IMR-90 (cell line): ENCODE measurements at regions not wholly inside any gene's neighbourhood (a gene's known extent, or its start where the extent isn't known, plus 50 kb on each side); places are given as distances from the start of the nearest gene placed in this dataset.

Source experiments
- ATAC-seq: fragments of 200-7000 bp; cut with Tn5 transposase; 2 replicates; pipeline ENCODE4 v1.9.1; 2020; ENCODE audit warnings: low read depth, mild to moderate bottlenecking, moderate library complexity
- BruUV-seq: library from RNA; stranded (reverse); fragments of 400-500 nt; replicated peaks from 2 replicates; lab custom pipeline; 2021; lab: Mats Ljungman, UMichigan
- CTCF ChIA-PET: fragments of 300-600 bp; formaldehyde crosslinking; extraction: SDS; loops from one replicate; lab custom pipeline; 2021; ENCODE audit warnings: antibody characterized with exemption; lab: Yijun Ruan, JAX
- POLR2A ChIA-PET: fragments of 300-600 bp; sonication (Branson Sonifier 250); formaldehyde crosslinking; loops from one replicate; lab custom pipeline; 2022; ENCODE audit warnings: antibody characterized with exemption; ENCODE audit not compliant: unreplicated experiment; lab: Charles Lee
- DNase-seq: peaks from one replicate; pipeline ENCODE4 v3.0.0; 2013
- H2AFZ ChIP-seq: replicated peaks from 2 replicates; pipeline ENCODE3; 2013; ENCODE audit warnings: low read length, mild to moderate bottlenecking; ENCODE audit not compliant: poor library complexity
- H2AK5ac ChIP-seq: 2 replicates; pipeline ENCODE4 v1.6.1; 2013; ENCODE audit warnings: low read depth, low read length, inconsistent platforms
- H2AK9ac ChIP-seq: replicated peaks from 2 replicates; pipeline ENCODE3; 2013; ENCODE audit warnings: mild to moderate bottlenecking, low read depth, low read length, moderate library complexity; ENCODE audit not compliant: poor library complexity
- H2BK120ac ChIP-seq: 2 replicates; pipeline ENCODE4 v1.6.1; 2013; ENCODE audit warnings: low read depth, low read length, inconsistent platforms
- H2BK15ac ChIP-seq: 3 replicates; pipeline ENCODE4 v1.6.1; 2013; ENCODE audit warnings: low read depth, low read length, inconsistent platforms
- H2BK20ac ChIP-seq: 2 replicates; pipeline ENCODE4 v1.6.1; 2013; ENCODE audit warnings: low read depth, mild to moderate bottlenecking, inconsistent platforms, low read length, moderate library complexity
- H2BK5ac ChIP-seq: 2 replicates; pipeline ENCODE4 v1.6.1; 2013; ENCODE audit warnings: mild to moderate bottlenecking, low read depth, low read length, inconsistent platforms; ENCODE audit not compliant: poor library complexity, severe bottlenecking
- H3K14ac ChIP-seq: replicated peaks from 2 replicates; pipeline ENCODE4 v1.6.1; 2013; ENCODE audit warnings: low read depth, low read length, inconsistent platforms
- H3K18ac ChIP-seq: 2 replicates; pipeline ENCODE4 v1.6.1; 2013; ENCODE audit warnings: low read depth, low read length, control low read depth
- H3K23ac ChIP-seq: 2 replicates; pipeline ENCODE4 v1.6.1; 2013; ENCODE audit warnings: low read depth, low read length, inconsistent platforms
- H3K27ac ChIP-seq: 2 replicates; pipeline ENCODE4 v1.5.1; 2013; ENCODE audit warnings: mild to moderate bottlenecking, control low read depth, low read length; ENCODE audit not compliant: insufficient read depth
- H3K27me3 ChIP-seq: 2 replicates; pipeline ENCODE4 v1.6.1; 2013; ENCODE audit warnings: low read length; ENCODE audit not compliant: control insufficient read depth, insufficient read depth
- H3K36me3 ChIP-seq: 2 replicates; pipeline ENCODE4 v1.6.1; 2013; ENCODE audit warnings: low read length, mixed read lengths; ENCODE audit not compliant: control insufficient read depth, insufficient read depth
- H3K4ac ChIP-seq: 2 replicates; pipeline ENCODE4 v1.6.1; 2013; ENCODE audit warnings: low read depth, low read length, inconsistent platforms
- H3K4me1 ChIP-seq: 2 replicates; pipeline ENCODE4 v1.6.1; 2013; ENCODE audit warnings: low read length, mixed read lengths; ENCODE audit not compliant: control insufficient read depth, insufficient read depth
- H3K4me2 ChIP-seq: 2 replicates; pipeline ENCODE4 v1.6.1; 2013; ENCODE audit warnings: low read depth, mild to moderate bottlenecking, control low read depth, low read length, moderate library complexity
- H3K4me3 ChIP-seq: 2 replicates; pipeline ENCODE4 v1.5.1; 2013; ENCODE audit warnings: low read depth, mild to moderate bottlenecking, control low read depth, low read length, moderate library complexity; ENCODE audit not compliant: insufficient read depth
- H3K56ac ChIP-seq: 2 replicates; pipeline ENCODE4 v1.6.1; 2013; ENCODE audit warnings: low read length, inconsistent platforms; ENCODE audit not compliant: insufficient read depth; ENCODE audit errors: extremely low read depth
- H3K79me1 ChIP-seq, 2 experiments: 2 replicates each; pipeline ENCODE4 v1.6.1; 2013; ENCODE audit warnings: low read length in 2 of 2, inconsistent platforms in 1 of 2, low read depth in 1 of 2
- H3K9ac ChIP-seq: 2 replicates; pipeline ENCODE4 v1.6.1; 2013; ENCODE audit warnings: low read depth, low read length, control low read depth
- H3K9me1 ChIP-seq: 2 replicates; pipeline ENCODE4 v1.6.1; 2013; ENCODE audit warnings: low read length, inconsistent platforms; ENCODE audit not compliant: insufficient read depth
- H3K9me3 ChIP-seq: 2 replicates; pipeline ENCODE4 v1.6.1; 2013; ENCODE audit warnings: low read length; ENCODE audit not compliant: control insufficient read depth, insufficient read depth
- H4K20me1 ChIP-seq: 2 replicates; pipeline ENCODE4 v1.6.1; 2013; ENCODE audit warnings: low read length, inconsistent platforms; ENCODE audit not compliant: insufficient read depth
- H4K5ac ChIP-seq: 2 replicates; pipeline ENCODE4 v1.6.1; 2013; ENCODE audit warnings: mild to moderate bottlenecking, low read depth, low read length, control low read depth
- H4K8ac ChIP-seq, 2 experiments: 2 replicates each; pipeline ENCODE4 v1.6.1; 2013; ENCODE audit warnings: low read depth in 2 of 2, low read length in 2 of 2, control low read depth in 1 of 2, inconsistent platforms in 1 of 2
- H4K91ac ChIP-seq: 2 replicates; pipeline ENCODE4 v1.6.1; 2013; ENCODE audit warnings: low read depth, low read length, inconsistent platforms; ENCODE audit not compliant: insufficient read depth
- BHLHE40 ChIP-seq: fragments of 150-350 bp; IDR thresholded peaks from 2 replicates; pipeline ENCODE4 v1.6.1; 2016; ENCODE audit warnings: mild to moderate bottlenecking, low read depth, low read length
- CEBPB ChIP-seq: IDR thresholded peaks from 2 replicates; pipeline ENCODE4 v1.6.1; 2012; ENCODE audit warnings: low read depth, low read length, improper control_type of control experiment
- CHD1 ChIP-seq: IDR thresholded peaks from 2 replicates; pipeline ENCODE4 v1.6.1; 2012; ENCODE audit warnings: low read depth, low read length, improper control_type of control experiment
- CTCF ChIP-seq: conservative IDR thresholded peaks from 2 replicates; pipeline ENCODE4 v1.5.1; 2012; ENCODE audit warnings: mild to moderate bottlenecking, low read depth, low read length, improper control_type of control experiment
- FOS ChIP-seq: fragments of 150-350 bp; IDR thresholded peaks from 2 replicates; pipeline ENCODE4 v1.6.1; 2016; ENCODE audit warnings: low read depth, low read length
- MAFK ChIP-seq: IDR thresholded peaks from 2 replicates; pipeline ENCODE4 v1.6.1; 2012; ENCODE audit warnings: low read depth, low read length, improper control_type of control experiment
- MAZ ChIP-seq: IDR thresholded peaks from 2 replicates; pipeline ENCODE4 v1.6.1; 2012; ENCODE audit warnings: low read depth, mild to moderate bottlenecking, low read length, improper control_type of control experiment, moderate library complexity, borderline replicate concordance
- MXI1 ChIP-seq: IDR thresholded peaks from 2 replicates; pipeline ENCODE4 v1.6.1; 2012; ENCODE audit warnings: low read depth, mild to moderate bottlenecking, low read length, moderate library complexity, borderline replicate concordance
- NFE2L2 ChIP-seq: fragments of 150-350 bp; IDR thresholded peaks from 2 replicates; pipeline ENCODE4 v1.6.1; 2016; ENCODE audit warnings: low read depth, mild to moderate bottlenecking, low read length
- POLR2A ChIP-seq: IDR thresholded peaks from 2 replicates; pipeline ENCODE4 v1.6.1; 2012; ENCODE audit warnings: mild to moderate bottlenecking, low read depth, low read length
- RAD21 ChIP-seq: IDR thresholded peaks from 2 replicates; pipeline ENCODE4 v1.6.1; 2012; ENCODE audit warnings: low read length, improper control_type of control experiment
- RCOR1 ChIP-seq: IDR thresholded peaks from 2 replicates; pipeline ENCODE4 v1.6.1; 2012; ENCODE audit warnings: mild to moderate bottlenecking, low read length, improper control_type of control experiment; ENCODE audit not compliant: insufficient replicate concordance
- RFX5 ChIP-seq: IDR thresholded peaks from 2 replicates; pipeline ENCODE4 v1.8.0; 2012; ENCODE audit warnings: low read depth, mild to moderate bottlenecking, low read length, moderate library complexity
- SMC3 ChIP-seq: fragments of 150-350 bp; IDR thresholded peaks from 2 replicates; pipeline ENCODE4 v1.6.1; 2016; ENCODE audit warnings: low read depth, mild to moderate bottlenecking, antibody characterized with exemption, low read length, moderate library complexity
- whole genome bisulfite sequencing, 2 experiments: methylation state at CpG; one replicate each; pipeline versions ENCODE4 v1.1.5 to v1.1.7; 2013; ENCODE audit warnings: missing lambda C conversion rate in 2 of 2; ENCODE audit not compliant: insufficient read length in 1 of 2; ENCODE audit errors: extremely low coverage in 2 of 2; 5-methylcytosine and 5-hydroxymethylcytosine counted together
- dilution Hi-C: fragments of 300-500 bp; cut with HindIII; formaldehyde crosslinking; loops from one replicate; pipeline ENCODE4 v1.14.3; 2018; ENCODE audit warnings: low sequenced_read_pairs; ENCODE audit not compliant: unreplicated experiment
- in situ Hi-C: fragments of 300-500 bp; cut with MboI; formaldehyde crosslinking; loops from 3 replicates; pipeline ENCODE4 v1.14.3; 2019; ENCODE audit warnings: low sequenced_read_pairs, inconsistent platforms, mixed read lengths
- intact Hi-C: fragments of 100-400 bp; cut with micrococcal nuclease; formaldehyde crosslinking; loops from 2 replicates; pipeline ENCODE4 v1.10.0; 2022
- TF ChIP-seq, protein P1 (sequence below): fragments of 150-350 bp; IDR thresholded peaks from 2 replicates; pipeline ENCODE4 v1.6.1; 2017; ENCODE audit warnings: mild to moderate bottlenecking, antibody characterized with exemption, low read length, low read depth
- TF ChIP-seq, protein P2 (sequence below): fragments of 150-350 bp; IDR thresholded peaks from 2 replicates; pipeline ENCODE4 v1.6.1; 2016; ENCODE audit warnings: low read depth, mild to moderate bottlenecking, low read length, moderate library complexity, borderline replicate concordance

- Histone ChIP-seq H3K4me2 (no peak overlapping the region), H2BK20ac (no peak overlapping the region), H4K5ac (no peak overlapping the region), H4K20me1 (no peaks in the 10 kb centered on the region), H3K4me1 (no peaks in the 10 kb centered on the region), H2BK15ac (no peak overlapping the region), H2AK9ac (no peak overlapping the region), H3K27me3 (no peaks in the 10 kb centered on the region), H3K23ac (no peak overlapping the region), H4K91ac (no peak overlapping the region), H3K79me1 (no peaks in the 10 kb centered on the region), H3K14ac (no peak overlapping the region), H3K9ac (no peak overlapping the region), H2BK120ac (no peak overlapping the region), H3K27ac (no peak overlapping the region), H2AFZ (no peak overlapping the region), H2BK5ac (no peak overlapping the region), H3K9me1 (no peaks in the 10 kb centered on the region), H3K18ac (no peak overlapping the region), H3K9me3 (peaks cover 54% of the 10 kb centered on the region), H3K36me3 (no peaks in the 10 kb centered on the region), H2AK5ac (no peak overlapping the region), H3K56ac (no peak overlapping the region), H4K8ac (no peak overlapping the region), H3K4ac (no peak overlapping the region), H3K4me3 (no peak overlapping the region)
- in situ Hi-C loops = no loop called here
- ChIA-PET CTCF (no interaction called here), POLR2A (no interaction called here)
- TF ChIP-seq FOS = no peak
- TF ChIP-seq RFX5 = no peak
- TF ChIP-seq CEBPB = no peak
- no peak for TF ChIP-seq MAFK
- no peak for TF ChIP-seq RCOR1
- TF ChIP-seq SMC3 = no peak
- TF ChIP-seq NFE2L2 = no peak
- TF ChIP-seq, protein P1, sequence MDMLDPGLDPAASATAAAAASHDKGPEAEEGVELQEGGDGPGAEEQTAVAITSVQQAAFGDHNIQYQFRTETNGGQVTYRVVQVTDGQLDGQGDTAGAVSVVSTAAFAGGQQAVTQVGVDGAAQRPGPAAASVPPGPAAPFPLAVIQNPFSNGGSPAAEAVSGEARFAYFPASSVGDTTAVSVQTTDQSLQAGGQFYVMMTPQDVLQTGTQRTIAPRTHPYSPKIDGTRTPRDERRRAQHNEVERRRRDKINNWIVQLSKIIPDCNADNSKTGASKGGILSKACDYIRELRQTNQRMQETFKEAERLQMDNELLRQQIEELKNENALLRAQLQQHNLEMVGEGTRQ = no peak
- TF ChIP-seq CTCF = no peak
- TF ChIP-seq MXI1 = no peak
- TF ChIP-seq BHLHE40 = no peak
- TF ChIP-seq POLR2A = no peak
- TF ChIP-seq RAD21 = no peak
- no peak for TF ChIP-seq MAZ
- no peak for TF ChIP-seq CHD1
- TF ChIP-seq, protein P2, sequence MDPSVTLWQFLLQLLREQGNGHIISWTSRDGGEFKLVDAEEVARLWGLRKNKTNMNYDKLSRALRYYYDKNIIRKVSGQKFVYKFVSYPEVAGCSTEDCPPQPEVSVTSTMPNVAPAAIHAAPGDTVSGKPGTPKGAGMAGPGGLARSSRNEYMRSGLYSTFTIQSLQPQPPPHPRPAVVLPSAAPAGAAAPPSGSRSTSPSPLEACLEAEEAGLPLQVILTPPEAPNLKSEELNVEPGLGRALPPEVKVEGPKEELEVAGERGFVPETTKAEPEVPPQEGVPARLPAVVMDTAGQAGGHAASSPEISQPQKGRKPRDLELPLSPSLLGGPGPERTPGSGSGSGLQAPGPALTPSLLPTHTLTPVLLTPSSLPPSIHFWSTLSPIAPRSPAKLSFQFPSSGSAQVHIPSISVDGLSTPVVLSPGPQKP = no peak
- intact Hi-C loops = no loop called here
- WGBS, 2 experiments = no CpG with 5 or more reads among the region's 4 CpGs
- ATAC-seq = no peak
- no TSS peak for BruUV-seq
- DNase-seq = no peak
- dilution Hi-C loops = no loop called here
These were observed 418.2 kb downstream of the IRX2 start for GRCh38 chr5:2333291-2333690.
